ENCODE measurements at regions not wholly inside any gene's neighbourhood (a gene's known extent, or its start where the extent isn't known, plus 50 kb on each side); places are given as distances from the start of the nearest gene placed in this dataset.

DNA sequence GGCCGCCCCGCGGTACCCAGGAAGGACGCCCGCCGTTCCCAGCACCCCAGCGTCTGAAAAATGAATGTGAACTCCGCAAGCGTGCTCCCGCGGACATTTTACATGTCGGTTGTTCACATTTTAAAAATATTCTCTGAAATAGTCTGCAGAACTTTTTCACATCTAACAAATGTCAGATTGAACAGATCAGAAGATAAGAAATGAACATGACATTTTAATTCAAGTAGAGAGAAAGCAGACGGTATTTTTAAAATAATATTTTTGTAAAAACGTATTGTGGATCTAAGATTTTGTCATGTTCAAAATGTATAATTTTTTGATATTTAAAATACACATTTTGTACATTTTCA, 101.8 kb upstream of the DIO3 start:
- H3K36me3 Mint-ChIP-seq (ENCODE audit: low read depth) = no peaks in the 10 kb centered on the region
- no peak overlapping the region for H3K4me3 Mint-ChIP-seq
- POLR2A ChIA-PET = no interaction called here
- intact Hi-C loops (cut with micrococcal nuclease) = no loop called here
- TF ChIP-seq, protein P1, sequence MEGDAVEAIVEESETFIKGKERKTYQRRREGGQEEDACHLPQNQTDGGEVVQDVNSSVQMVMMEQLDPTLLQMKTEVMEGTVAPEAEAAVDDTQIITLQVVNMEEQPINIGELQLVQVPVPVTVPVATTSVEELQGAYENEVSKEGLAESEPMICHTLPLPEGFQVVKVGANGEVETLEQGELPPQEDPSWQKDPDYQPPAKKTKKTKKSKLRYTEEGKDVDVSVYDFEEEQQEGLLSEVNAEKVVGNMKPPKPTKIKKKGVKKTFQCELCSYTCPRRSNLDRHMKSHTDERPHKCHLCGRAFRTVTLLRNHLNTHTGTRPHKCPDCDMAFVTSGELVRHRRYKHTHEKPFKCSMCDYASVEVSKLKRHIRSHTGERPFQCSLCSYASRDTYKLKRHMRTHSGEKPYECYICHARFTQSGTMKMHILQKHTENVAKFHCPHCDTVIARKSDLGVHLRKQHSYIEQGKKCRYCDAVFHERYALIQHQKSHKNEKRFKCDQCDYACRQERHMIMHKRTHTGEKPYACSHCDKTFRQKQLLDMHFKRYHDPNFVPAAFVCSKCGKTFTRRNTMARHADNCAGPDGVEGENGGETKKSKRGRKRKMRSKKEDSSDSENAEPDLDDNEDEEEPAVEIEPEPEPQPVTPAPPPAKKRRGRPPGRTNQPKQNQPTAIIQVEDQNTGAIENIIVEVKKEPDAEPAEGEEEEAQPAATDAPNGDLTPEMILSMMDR (IDR thresholded peaks at IDR 0.05) = no peak
- DNase-seq (no peak), ATAC-seq (no peak)
- H3K4me1 Mint-ChIP-seq (ENCODE audit: low read depth) = peaks cover 4% of the 10 kb centered on the region
- H3K27ac Mint-ChIP-seq = no peak overlapping the region
- CTCF ChIA-PET = no interaction called here
- H3K27me3 Mint-ChIP-seq = peaks cover 41% of the 10 kb centered on the region
- H3K9me3 Mint-ChIP-seq = no peaks in the 10 kb centered on the region

DNA sequence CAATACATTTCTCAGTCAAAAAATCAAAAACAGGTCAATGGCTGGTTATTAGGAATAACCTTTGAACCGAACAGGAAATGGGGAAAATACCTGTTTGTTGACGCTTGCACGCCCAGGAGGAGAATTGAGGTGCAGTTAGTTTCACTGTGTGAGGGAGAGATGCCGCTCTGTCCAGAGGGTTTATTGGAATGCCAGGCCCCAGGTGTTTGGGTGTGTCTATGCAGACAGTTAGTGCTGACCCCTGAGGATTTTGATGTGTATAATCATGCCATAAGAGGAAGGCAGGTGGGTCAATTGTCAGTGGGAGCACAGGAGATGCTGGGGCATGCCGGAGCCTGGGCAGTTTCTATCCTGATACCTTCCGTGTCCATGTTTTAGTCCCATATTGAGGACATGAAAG, 100.8 kb upstream of the DIO3 start:
- intact Hi-C loops (cut with micrococcal nuclease) = no loop called here
- ChIA-PET POLR2A (no interaction called here), CTCF (no interaction called here)
- DNase-seq (no peak), ATAC-seq (no peak)
- no peak overlapping the region for H3K4me3 Mint-ChIP-seq
- H3K4me1 Mint-ChIP-seq (ENCODE audit: low read depth) = peaks cover 4% of the 10 kb centered on the region
- H3K9me3 Mint-ChIP-seq = no peaks in the 10 kb centered on the region
- H3K27ac Mint-ChIP-seq = no peak overlapping the region
- no peaks in the 10 kb centered on the region for H3K36me3 Mint-ChIP-seq (ENCODE audit: low read depth)
- peaks cover 33% of the 10 kb centered on the region for H3K27me3 Mint-ChIP-seq
- TF ChIP-seq, protein P1 (IDR thresholded peaks at IDR 0.05) = no peak

DNA sequence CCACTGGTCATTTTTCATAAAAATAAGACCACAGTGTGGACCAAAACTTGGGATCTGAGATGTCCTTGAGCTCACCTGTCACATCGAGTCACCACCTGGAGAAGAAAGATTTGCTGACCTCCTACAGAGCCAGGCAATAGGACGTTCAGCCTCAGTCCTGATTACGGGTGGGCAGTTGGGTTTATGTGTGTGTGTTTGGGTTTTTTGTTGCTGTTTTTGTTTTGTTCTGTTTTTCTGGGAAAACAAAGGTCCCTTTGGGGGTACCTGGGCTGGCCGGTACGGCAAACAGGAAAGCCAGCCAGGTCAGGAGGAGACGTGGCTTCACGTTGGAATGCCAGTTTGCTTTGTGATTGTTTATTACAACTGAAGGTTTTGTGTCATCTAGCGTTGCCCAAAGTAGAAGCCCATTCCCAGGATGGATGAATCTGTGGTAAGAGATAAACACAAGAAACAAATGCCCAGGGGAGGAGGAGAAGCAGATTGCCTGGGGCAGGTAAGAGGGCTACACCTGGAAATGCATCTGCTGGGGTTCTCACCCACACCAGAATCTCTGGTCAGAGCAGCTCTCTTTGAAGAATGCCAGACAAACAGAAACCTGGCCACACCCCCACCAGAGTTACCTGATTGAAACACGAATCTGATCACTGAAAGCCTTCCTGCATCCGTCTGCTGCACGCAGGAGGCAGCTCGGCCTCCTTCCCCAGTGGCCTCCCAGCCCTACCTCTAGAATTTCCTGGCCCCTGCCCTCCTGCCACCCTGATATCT, 100.1 kb upstream of the DIO3 start:
- peaks cover 4% of the 10 kb centered on the region for H3K4me1 Mint-ChIP-seq (ENCODE audit: low read depth)
- H3K27me3 Mint-ChIP-seq = peaks cover 28% of the 10 kb centered on the region
- H3K4me3 Mint-ChIP-seq = no peak overlapping the region
- CTCF ChIA-PET = no interaction called here
- H3K27ac Mint-ChIP-seq = no peak overlapping the region
- no peak for DNase-seq
- intact Hi-C loops (cut with micrococcal nuclease) = no loop called here
- TF ChIP-seq, protein P1 (IDR thresholded peaks at IDR 0.05) = no peak
- POLR2A ChIA-PET = no interaction called here
- no peaks in the 10 kb centered on the region for H3K9me3 Mint-ChIP-seq
- ATAC-seq = no peak
- no peaks in the 10 kb centered on the region for H3K36me3 Mint-ChIP-seq (ENCODE audit: low read depth)

DNA sequence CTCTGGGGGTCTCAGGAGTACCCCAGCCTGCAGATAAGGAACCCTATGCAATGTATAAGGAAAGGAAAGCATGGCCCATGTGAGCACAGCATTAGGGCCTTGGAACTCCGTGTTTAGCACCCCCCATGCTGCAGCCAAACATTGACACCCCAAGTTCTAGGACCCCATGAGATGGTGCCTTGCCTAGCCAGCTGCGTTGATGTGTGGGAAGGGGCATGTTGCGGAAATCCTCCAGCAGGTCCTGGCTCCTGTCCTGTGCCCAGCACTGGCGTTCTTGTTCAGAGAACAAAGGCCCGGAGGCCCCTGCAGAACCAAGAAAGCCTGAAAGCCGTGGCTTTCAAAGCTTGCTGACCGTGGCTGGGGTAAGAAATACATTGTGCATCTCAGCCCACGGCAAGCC, 99.4 kb upstream of the DIO3 start:
- POLR2A ChIA-PET = no interaction called here
- CTCF ChIA-PET = no interaction called here
- ATAC-seq = no peak
- no peak for DNase-seq
- H3K9me3 Mint-ChIP-seq = no peaks in the 10 kb centered on the region
- H3K27me3 Mint-ChIP-seq = peaks cover 22% of the 10 kb centered on the region
- no peaks in the 10 kb centered on the region for H3K36me3 Mint-ChIP-seq (ENCODE audit: low read depth)
- TF ChIP-seq, protein P1 (IDR thresholded peaks at IDR 0.05) = no peak
- no peak overlapping the region for H3K4me3 Mint-ChIP-seq
- peaks cover 2% of the 10 kb centered on the region for H3K4me1 Mint-ChIP-seq (ENCODE audit: low read depth)
- intact Hi-C loops (cut with micrococcal nuclease) = no loop called here
- H3K27ac Mint-ChIP-seq = no peak overlapping the region

DNA sequence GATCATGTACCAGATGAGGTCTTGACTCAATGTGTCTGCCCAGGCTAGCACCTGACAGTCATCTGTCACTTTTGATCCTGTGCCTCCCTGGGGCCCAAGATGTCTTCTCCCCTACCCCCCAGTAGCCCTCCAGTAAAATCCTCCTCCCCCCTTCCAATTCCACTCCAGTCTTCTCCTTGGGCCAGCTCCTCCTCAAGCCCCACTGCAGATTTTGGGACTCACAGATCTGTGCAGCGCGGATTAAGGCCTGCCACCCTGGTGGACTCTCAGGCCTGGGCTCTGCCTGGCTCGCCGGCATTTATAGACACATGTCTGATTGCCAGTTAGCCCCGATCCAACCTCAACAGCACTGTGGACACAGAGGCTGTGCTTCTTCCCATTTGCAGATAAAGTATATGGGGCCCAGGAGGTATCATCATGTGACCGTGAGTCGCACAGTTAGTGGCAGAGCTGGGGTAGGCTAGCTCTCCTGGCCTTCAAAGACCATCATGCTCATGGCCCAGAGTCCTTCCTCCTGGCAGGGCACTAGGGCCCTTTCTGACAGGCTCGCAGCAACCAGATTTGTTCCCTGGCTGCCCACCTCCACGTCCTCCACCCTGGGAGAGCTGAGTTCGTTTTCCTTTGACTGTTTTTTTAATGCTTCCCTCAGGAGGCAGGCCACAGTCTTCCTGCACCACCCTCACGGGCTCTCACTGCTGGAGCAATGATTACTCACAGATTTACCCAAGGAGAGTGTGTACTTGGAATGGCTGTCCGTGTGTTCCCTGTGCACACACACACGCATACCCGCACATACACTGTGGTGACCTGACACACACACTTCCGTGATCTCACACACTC, 98.3 kb upstream of the DIO3 start:
- Mint-ChIP-seq H3K27ac (no peak overlapping the region), H3K4me1 (ENCODE audit: low read depth) (no peaks in the 10 kb centered on the region), H3K36me3 (ENCODE audit: low read depth) (no peaks in the 10 kb centered on the region), H3K27me3 (peaks cover 19% of the 10 kb centered on the region), H3K9me3 (no peaks in the 10 kb centered on the region), H3K4me3 (no peak overlapping the region)
- intact Hi-C loops (cut with micrococcal nuclease) = no loop called here
- POLR2A ChIA-PET = no interaction called here
- CTCF ChIA-PET = no interaction called here
- DNase-seq (no peak), ATAC-seq (no peak)
- TF ChIP-seq, protein P1 (IDR thresholded peaks at IDR 0.05) = no peak
